ENCODE measurements at regions not wholly inside any gene's neighbourhood (a gene's known extent, or its start where the extent isn't known, plus 50 kb on each side); places are given as distances from the start of the nearest gene placed in this dataset.

- no peak for TF ChIP-seq CTCF (IDR thresholded peaks at IDR 0.05)
- no peak for TF ChIP-seq EP300 (IDR thresholded peaks at IDR 0.05)
These were observed 126.9 kb upstream of the NCK2 start for GRCh38 chr2:105617631-105618350.
